Fibroblast of skin of left biceps (primary cell): ENCODE measurements at regions not wholly inside any gene's neighbourhood (a gene's known extent, or its start where the extent isn't known, plus 50 kb on each side); places are given as distances from the start of the nearest gene placed in this dataset.
"Not testable (repeated sequence)": the region's sequence is repeated elsewhere in the genome, so short reads cannot be mapped to it uniquely, and the experiment has no call there.

ENCODE experiments used
- DNase-seq, 2 experiments: peaks; one replicate each; pipeline ENCODE4 v3.0.0-alpha.2; 2013; ENCODE audit warnings: low read depth in 2 of 2

- DNase-seq = no peak
These were observed 270.7 kb upstream of the SOX9 start for GRCh38 chr17:71849783-71850768.

DNA sequence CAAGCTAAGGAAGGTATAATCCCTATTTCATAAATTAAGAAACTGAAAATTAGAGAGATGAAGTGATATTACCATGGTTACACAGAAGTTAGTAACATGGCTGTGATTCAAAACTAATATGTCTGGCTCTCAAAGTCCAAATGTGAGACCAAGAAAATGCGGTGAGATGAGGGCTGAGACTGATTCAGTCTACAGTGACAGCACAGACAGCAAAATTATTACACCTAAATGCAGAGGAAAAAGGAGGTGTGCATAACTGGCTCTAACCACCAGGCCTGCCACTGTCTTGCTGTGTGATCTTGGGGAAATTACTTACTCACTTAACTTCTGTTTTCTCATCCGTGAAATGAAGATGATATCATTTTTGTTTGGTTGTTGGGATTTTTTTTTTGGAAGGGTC lies 270.0 kb upstream of the SOX9 start:
- DNase-seq = no peak

GRCh38 chr17:71855010-71855409 lies 265.8 kb upstream of the SOX9 start:
- DNase-seq = no peak

DNA sequence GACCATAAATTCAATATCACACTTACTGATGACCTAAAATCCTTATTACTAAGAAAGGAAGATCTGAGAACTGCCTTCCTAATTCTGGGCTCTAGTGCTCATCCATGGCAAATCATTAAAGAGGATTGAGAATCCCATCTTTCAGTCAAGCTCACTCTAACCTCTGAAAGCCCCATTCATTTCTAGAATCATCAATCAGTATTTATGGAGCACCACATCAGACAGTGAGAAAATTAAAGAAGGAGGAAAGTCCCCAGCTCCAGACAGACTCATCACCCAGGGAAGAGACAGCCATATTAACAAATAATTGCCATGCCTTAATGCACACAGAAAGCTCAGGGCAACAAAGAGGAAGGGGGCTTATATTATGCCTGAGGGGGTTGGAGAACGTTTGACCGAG lies 256.1 kb upstream of the SOX9 start:
- no peak for DNase-seq

DNA sequence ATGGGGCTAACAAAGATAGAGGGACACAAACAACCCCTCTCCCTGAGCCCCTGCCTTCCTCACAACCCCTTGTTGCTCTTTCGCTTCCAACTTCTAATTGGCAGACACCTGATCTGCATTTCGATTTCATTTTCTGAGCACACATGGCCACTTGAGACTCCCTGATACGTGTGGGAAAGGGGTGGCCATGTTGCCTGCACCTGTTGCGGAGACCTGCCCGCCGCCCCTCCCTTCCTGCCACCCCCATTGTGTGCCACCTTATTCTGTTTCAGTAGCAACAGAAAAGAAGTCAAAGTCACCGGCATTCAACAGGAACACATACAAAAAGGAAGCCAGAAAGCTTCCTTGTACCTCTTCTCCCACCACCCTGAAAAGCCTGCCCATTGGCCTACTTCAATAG lies 254.7 kb upstream of the SOX9 start:
- DNase-seq = no peak

DNA sequence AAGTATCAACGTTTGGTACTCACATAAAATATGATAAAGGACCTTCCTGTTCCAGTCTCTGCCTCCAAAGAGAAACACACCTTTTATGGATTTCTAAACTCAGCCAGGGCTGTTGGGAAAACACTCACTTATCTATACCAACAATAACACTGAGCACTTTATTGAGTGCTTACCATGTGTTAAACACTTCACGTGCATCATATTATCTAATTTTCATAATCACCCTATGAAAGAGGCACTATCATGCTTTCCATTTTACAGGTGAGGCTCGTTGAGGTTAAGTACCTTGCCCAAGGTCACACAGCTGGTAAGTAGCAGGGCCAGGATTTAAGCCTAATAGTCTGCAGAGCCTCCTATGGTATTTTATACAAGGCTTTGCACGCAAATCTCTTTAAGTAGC lies 251.5 kb upstream of the SOX9 start:
- DNase-seq = no peak

GRCh38 chr17:71869841-71870545 lies 250.8 kb upstream of the SOX9 start:
- no peak for DNase-seq

GRCh38 chr17:71870546-71870862 lies 250.3 kb upstream of the SOX9 start:
- DNase-seq = no peak

DNA sequence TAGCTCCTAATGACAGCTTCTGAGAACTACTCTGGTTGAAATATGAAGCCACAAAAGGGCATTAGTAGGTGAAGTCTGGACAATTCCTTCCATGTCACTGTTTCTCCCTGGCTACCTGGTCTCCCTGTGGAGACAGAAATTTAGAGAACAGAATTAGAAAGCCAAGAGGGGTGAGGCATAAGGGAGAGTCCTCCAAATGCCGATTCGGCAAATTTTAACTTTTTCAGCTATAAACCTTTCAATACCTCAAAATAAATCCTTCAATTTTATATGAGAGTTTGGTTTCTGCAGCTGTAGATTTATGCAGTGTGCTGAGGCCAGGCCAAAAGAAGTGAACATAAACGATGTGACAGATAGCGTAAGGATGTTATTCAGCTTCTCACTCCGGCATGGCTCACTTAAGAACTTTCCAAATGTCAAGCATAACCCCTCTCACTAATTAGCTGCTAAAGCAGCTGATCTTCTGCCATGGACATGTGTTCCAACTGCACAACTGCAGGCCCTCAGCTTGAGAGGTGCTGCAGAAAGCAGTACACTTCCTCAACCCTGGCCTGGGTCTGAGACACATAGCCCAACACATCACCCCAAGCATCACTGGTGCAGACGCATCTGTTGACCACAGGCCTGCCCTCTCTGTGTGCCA lies 247.9 kb upstream of the SOX9 start:
- no peak for DNase-seq

DNA sequence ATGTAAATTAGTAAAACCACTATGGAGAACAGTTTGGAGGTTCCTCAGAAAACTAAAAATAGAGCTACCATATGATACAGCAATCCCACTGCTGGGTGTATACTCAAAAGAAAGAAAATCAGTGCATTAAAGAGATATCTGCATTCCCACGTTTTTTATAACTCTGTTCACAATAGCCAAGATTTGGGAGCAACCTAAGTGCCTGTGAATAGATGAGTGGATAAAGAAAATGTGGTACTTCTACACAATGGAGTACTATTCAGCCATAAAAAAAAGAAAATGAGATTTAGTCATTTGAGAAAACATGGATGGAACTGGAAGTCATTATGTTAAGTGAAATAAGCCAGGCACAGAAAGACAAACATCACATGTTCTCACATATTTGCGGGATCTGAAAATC lies 246.0 kb upstream of the SOX9 start:
- not testable (repeated sequence) for DNase-seq

DNA sequence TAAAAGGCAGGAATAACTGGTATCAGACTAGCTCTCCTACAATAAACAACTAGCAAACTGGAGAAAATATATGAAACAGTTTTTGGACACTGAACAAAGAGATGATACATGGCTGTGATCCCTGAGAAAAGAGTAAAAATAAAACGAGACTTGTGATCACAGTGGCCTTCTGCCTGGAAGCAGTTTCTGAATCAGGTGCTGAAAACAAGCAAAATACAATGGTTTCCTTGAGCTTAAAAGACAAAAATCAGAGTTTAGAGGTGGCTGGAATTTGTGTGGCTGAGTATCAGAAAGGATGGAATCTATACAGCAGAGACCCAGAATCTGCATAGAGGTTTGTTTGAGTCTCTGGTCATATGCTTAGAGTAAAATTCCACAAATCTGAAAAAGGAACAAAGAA lies 242.5 kb upstream of the SOX9 start:
- no peak for DNase-seq

- DNase-seq = no peak
These were observed 241.8 kb upstream of the SOX9 start for GRCh38 chr17:71878998-71879397.

DNA sequence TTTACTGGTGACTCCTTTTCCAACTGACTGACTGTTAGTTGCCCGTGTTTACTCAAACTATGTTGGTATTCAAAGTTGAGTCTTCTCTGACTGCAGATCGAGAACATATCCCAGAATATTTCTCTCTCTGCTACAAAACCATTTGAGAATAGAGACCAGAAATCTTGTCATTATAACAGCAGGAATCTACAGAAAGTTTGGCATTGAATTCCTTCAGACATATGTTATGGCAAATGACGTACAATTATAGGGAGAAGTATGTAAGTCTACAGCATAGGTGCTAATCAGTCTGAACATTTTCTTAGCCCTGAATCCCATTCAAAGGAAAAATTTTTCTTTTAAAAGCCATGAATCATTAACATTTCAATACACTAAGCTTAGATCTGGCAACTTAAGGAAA lies 239.8 kb upstream of the SOX9 start:
- no peak for DNase-seq

DNA sequence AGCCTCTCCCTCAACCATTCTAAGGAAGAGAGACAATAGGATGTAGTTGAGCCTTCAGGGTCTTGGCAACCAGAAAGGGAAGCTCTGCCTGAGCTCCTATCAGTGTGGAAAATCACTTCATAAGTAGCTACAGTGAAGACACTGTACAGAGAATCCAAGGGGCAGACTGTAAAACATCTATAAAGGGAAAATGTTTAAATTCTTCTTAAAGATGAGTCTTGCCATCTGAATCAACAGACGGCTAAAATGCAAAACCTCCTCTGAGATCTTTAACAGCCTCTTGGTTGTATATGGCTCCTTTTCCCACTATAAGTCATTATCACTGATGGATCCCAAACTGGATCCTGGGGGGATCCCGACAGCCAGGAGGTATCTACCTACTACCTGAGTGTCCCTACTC lies 239.2 kb upstream of the SOX9 start:
- DNase-seq = no peak

- DNase-seq = no peak
These were observed 237.6 kb upstream of the SOX9 start for GRCh38 chr17:71883258-71883657.

DNA sequence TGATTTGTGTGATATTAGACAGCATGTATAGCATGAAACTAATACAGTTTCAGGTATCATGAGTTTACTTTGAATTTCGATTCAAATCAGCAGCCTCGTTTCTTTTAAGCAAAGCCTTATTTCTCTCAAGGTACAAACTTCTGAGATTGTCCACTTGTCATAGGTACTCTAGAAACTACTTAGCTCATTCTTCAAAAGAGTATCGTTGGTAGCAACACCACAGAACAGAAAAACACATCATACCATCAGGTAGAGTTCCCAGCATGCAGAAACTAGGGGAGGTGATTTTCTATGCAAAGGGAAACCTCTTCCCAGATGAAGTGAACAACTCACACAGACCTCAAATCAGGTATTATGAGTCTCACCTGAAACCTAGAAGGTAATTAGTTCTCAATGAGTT lies 237.0 kb upstream of the SOX9 start:
- DNase-seq = no peak

- no peak for DNase-seq
These were observed 235.2 kb upstream of the SOX9 start for GRCh38 chr17:71885662-71886061.

DNA sequence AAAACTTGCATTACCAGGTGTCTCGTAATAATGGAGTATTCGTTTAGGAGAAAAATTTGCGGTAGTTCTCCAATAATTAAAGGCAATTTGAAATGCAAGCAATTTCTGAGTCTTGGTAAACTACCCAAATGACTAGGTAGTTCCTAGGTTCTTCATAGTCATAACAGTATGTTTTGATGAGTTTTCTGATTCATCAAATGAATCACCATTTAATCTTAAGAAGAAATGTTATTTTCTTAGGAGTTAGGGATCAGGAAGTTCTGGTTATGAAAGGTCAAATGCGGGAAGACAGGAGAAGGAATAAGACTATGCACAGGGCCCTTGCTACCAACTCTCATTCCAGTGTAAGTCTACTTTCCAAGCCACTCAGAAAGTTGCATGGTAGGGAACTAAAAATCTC lies 221.5 kb upstream of the SOX9 start:
- no peak for DNase-seq

DNA sequence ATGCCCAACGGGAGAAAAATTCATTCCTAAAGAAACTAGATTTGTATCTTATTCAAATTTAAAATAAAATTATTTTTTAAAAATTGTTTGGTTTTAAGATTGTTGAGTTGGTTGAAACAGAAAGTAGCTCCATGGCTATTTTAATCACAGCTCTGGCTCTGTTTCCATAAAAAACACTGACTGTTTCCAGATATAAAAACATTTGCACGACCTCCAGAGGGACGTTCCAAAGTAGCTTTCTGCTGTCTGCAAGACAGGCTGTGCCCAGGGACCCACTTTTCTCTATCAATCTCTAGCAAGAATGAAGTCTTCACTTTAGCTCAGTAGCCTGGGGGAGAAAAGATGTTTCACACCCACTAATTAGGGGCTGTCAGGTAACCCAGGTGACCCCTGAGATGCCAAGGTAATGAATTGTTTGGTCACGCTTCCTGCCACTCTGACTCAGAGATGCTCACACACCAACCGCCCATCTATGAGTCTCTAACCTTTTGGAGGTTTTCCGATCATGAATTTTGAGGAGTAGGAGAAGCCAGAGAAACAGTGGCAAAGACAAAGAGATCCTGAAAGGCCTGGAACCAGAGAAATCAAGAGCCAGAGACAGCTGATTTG lies 220.1 kb upstream of the SOX9 start:
- no peak for DNase-seq

DNA sequence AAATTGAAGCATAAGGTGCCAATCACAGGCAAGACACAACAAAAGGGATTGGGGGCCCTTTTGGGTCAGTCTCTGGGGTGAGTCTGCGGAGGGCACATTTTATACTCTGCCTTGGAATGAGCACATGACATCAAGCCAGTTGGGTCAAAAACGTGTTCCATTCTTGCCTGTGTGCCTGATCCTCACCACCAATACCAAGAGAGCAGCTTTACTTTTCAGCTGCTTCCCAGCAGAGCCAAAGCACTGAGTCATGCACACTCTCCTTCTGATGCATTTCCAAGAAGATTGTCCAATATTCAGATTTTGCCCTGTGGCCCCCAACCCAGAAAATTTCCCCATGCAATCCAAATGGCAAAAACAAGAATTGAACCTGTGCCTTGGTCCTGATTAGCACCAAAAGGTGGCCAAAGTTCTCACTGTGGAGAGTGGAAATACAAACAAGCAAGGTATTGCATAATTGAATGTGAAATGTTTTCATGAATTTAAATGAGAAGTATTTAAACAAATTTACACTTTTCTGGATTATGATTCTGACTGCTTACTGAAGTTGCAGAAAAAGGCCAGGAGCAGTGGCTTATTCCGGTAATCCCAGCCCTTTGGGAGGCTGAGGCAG lies 217.8 kb upstream of the SOX9 start:
- DNase-seq = no peak

GRCh38 chr17:71905376-71906031 lies 215.3 kb upstream of the SOX9 start:
- no peak for DNase-seq
